DMS53 treated with DMSO at 0.1 percent for 48 hours (cell line): ENCODE measurements at regions not wholly inside any gene's neighbourhood (a gene's known extent, or its start where the extent isn't known, plus 50 kb on each side); places are given as distances from the start of the nearest gene placed in this dataset.

ENCODE experiments used
- DNase-seq: peaks from one replicate; lab custom pipeline; 2025; ENCODE audit not compliant: unreplicated experiment; lab: John Stamatoyannopoulos, UW

GRCh38 chr7:96638669-96639068, 71.0 kb downstream of the SEM1 start:
- no peak for DNase-seq

GRCh38 chr7:96637522-96637921, 72.1 kb downstream of the SEM1 start:
- no peak for DNase-seq

- no peak for DNase-seq
Measured at GRCh38 chr7:96636979-96637378, 72.7 kb downstream of the SEM1 start.

- DNase-seq = no peak
Measured at GRCh38 chr7:96636342-96636860, 73.2 kb downstream of the SEM1 start.

GRCh38 chr7:96629884-96630283, 79.8 kb downstream of the SEM1 start:
- no peak for DNase-seq

GRCh38 chr7:96624954-96625353, 84.7 kb downstream of the SEM1 start:
- DNase-seq = no peak

GRCh38 chr7:96621932-96622331, 87.7 kb downstream of the SEM1 start:
- DNase-seq = no peak

GRCh38 chr7:96614154-96614867, 95.3 kb downstream of the SEM1 start:
- DNase-seq = no peak

GRCh38 chr7:96612034-96612433, 97.6 kb downstream of the SEM1 start:
- no peak for DNase-seq

GRCh38 chr7:96605045-96605716, 104.5 kb downstream of the SEM1 start:
- no peak for DNase-seq

- no peak for DNase-seq
Measured at GRCh38 chr7:96599288-96599936, 110.2 kb downstream of the SEM1 start.

- DNase-seq = no peak
Measured at GRCh38 chr7:96598421-96598820, 111.2 kb downstream of the SEM1 start.

GRCh38 chr7:96596120-96596826, 113.4 kb downstream of the SEM1 start:
- peak; percentile 96 for DNase-seq

GRCh38 chr7:96591900-96592676, 117.6 kb downstream of the SEM1 start:
- DNase-seq = peak; percentile 14

GRCh38 chr7:96591159-96591899, 118.3 kb downstream of the SEM1 start:
- no peak for DNase-seq

- peak; percentile 56 for DNase-seq
Measured at GRCh38 chr7:96589038-96589437, 120.6 kb downstream of the SEM1 start.

- DNase-seq = no peak
Measured at GRCh38 chr7:96579119-96579518, 130.5 kb downstream of the SEM1 start.

- DNase-seq = no peak
Measured at GRCh38 chr7:96578606-96579005, 131.0 kb downstream of the SEM1 start.

GRCh38 chr7:96563409-96563808, 146.2 kb downstream of the SEM1 start:
- no peak for DNase-seq

- DNase-seq = no peak
Measured at GRCh38 chr7:96562966-96563365, 146.7 kb downstream of the SEM1 start.
